ENCODE measurements at regions not wholly inside any gene's neighbourhood (a gene's known extent, or its start where the extent isn't known, plus 50 kb on each side); places are given as distances from the start of the nearest gene placed in this dataset.
"Not testable (repeated sequence)": the region's sequence is repeated elsewhere in the genome, so short reads cannot be mapped to it uniquely, and the experiment has no call there.

GRCh38 chr2:239594772-239595608 is 194.2 kb upstream of the HDAC4 start:
- WGBS = 91% methylated on average over 20 of the region's 20 CpGs
- Histone ChIP-seq H3K27me3 (replicated peaks; ENCODE audit: insufficient read depth) (no peaks in the 10 kb centered on the region), H3K36me3 (no peaks in the 10 kb centered on the region), H3K27ac (no peak overlapping the region), H3K9me3 (no peaks in the 10 kb centered on the region), H3K4me3 (no peak overlapping the region), H3K4me1 (replicated peaks) (no peaks in the 10 kb centered on the region)
- no peak for TF ChIP-seq POLR2A (IDR thresholded peaks at IDR 0.05)
- no peak for DNase-seq (ENCODE audit: low spot score)
- intact Hi-C loops (cut with DNase I) = no loop called here

DNA sequence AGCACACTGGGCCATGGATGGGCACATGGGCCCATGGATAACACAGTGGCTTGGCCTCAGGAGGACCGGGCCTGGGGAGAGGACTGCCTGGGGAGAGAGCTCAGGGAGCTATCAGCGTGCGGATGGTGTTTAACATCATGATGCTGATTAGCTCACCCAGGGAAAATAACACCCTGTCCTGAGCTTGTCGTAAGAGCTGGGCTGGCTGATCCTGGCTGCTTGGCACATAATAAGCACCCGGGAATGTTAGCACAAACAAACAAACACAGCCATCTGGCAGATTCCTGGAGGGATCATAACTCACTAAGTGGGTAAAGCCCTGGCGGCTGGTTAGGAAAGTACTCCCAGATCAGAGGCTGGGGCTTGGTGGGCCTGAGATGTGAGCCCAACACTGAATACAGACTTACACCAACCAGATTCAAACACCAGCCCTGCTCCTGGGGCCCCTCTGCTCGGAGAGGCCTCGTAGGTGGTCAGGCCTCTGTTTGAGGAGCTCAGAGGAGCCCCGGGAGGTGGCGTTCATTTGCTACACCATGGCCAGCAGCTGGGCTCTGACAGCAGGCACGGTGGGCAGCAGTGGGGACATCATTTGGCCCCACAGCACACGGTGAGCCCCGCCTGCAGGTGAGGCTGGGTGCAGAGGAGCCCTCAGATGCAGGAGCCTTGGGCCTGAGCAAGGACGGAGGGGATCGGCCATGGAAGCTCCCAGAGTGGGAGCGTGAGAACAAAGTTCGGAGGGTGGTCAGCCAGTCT is 193.4 kb upstream of the HDAC4 start:
- intact Hi-C loops (cut with DNase I) = no loop called here
- Histone ChIP-seq H3K27ac (no peak overlapping the region), H3K9me3 (no peaks in the 10 kb centered on the region), H3K4me1 (replicated peaks) (no peaks in the 10 kb centered on the region), H3K36me3 (no peaks in the 10 kb centered on the region), H3K4me3 (no peak overlapping the region), H3K27me3 (replicated peaks; ENCODE audit: insufficient read depth) (no peaks in the 10 kb centered on the region)
- no peak for DNase-seq (ENCODE audit: low spot score)
- TF ChIP-seq CTCF (IDR thresholded peaks at IDR 0.05) (no peak), POLR2AphosphoS5 (IDR thresholded peaks at IDR 0.05) (no peak), POLR2A (IDR thresholded peaks at IDR 0.05) (no peak)
- 79% methylated on average over 17 of the region's 17 CpGs for WGBS

GRCh38 chr2:239593455-239593854 is 192.6 kb upstream of the HDAC4 start:
- H3K27ac ChIP-seq = no peak overlapping the region
- H3K4me1 ChIP-seq (replicated peaks) = no peaks in the 10 kb centered on the region
- no peak for TF ChIP-seq POLR2AphosphoS5 (IDR thresholded peaks at IDR 0.05)
- no peak for TF ChIP-seq POLR2A (IDR thresholded peaks at IDR 0.05)
- no peak for TF ChIP-seq CTCF (IDR thresholded peaks at IDR 0.05)
- H3K9me3 ChIP-seq = no peaks in the 10 kb centered on the region
- no peaks in the 10 kb centered on the region for H3K36me3 ChIP-seq
- no peaks in the 10 kb centered on the region for H3K27me3 ChIP-seq (replicated peaks; ENCODE audit: insufficient read depth)
- WGBS = 89% methylated on average over 6 of the region's 6 CpGs
- H3K4me3 ChIP-seq = no peak overlapping the region
- no peak for DNase-seq (ENCODE audit: low spot score)
- intact Hi-C loops (cut with DNase I) = no loop called here

DNA sequence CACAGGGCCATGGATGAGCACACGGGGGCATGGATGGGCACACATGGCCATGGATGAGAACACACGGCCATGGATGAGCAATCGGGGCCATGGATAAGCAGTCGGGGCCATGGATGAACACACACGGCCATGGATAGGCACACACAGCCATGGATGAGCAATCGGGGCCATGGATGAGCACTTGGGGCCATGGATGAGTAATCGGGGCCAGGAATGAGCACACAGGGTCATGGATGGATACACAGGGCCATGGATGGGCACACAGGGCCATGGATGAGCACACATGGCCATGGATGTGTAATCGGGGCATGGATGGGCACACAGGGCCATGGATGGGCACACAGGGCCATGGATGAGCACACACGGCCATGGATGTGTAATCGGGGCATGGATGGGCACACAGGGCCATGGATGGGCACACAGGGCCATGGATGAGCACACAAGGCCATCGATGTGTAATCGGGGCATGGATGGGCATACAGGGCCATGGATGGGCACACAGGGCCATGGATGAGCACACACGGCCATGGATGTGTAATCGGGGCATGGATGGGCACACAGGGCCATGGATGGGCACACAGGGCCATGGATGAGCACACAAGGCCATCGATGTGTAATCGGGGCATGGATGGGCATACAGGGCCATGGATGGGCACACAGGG is 191.9 kb upstream of the HDAC4 start:
- DNase-seq (ENCODE audit: low spot score); intact Hi-C loops (cut with DNase I); H3K27ac ChIP-seq; H3K9me3 ChIP-seq; H3K4me3 ChIP-seq; H3K27me3 ChIP-seq (replicated peaks; ENCODE audit: insufficient read depth); H3K4me1 ChIP-seq (replicated peaks); H3K36me3 ChIP-seq: not testable (repeated sequence)
- 93% methylated on average over 8 of the region's 16 CpGs for WGBS

- Histone ChIP-seq H3K9me3 (no peaks in the 10 kb centered on the region), H3K4me1 (replicated peaks) (no peaks in the 10 kb centered on the region), H3K4me3 (no peak overlapping the region), H3K27ac (no peak overlapping the region), H3K36me3 (no peaks in the 10 kb centered on the region), H3K27me3 (replicated peaks; ENCODE audit: insufficient read depth) (no peaks in the 10 kb centered on the region)
- WGBS = 94% methylated on average over 21 of the region's 21 CpGs
- TF ChIP-seq POLR2A (IDR thresholded peaks at IDR 0.05) (no peak), POLR2AphosphoS5 (IDR thresholded peaks at IDR 0.05) (no peak), CTCF (IDR thresholded peaks at IDR 0.05) (no peak)
- intact Hi-C loops (cut with DNase I) = no loop called here
- no peak for DNase-seq (ENCODE audit: low spot score)
Observed at GRCh38 chr2:239590995-239591915, 190.4 kb upstream of the HDAC4 start.
